Fibroblast of the conjunctiva (primary cell): ENCODE measurements at regions not wholly inside any gene's neighbourhood (a gene's known extent, or its start where the extent isn't known, plus 50 kb on each side); places are given as distances from the start of the nearest gene placed in this dataset.

Experiments used
- DNase-seq: peaks from one replicate; pipeline ENCODE4 v3.0.0-alpha.2; 2010; ENCODE audit warnings: low read depth

- peak; percentile 1 for DNase-seq
Observed at GRCh38 chr4:167290678-167291077, 56.4 kb upstream of the SPOCK3 start.

- DNase-seq = no peak
Observed at GRCh38 chr4:167308876-167309275, 74.6 kb upstream of the SPOCK3 start.

GRCh38 chr4:167321299-167321698 is 87.0 kb upstream of the SPOCK3 start:
- DNase-seq = no peak

GRCh38 chr4:167339781-167340180 is 105.5 kb upstream of the SPOCK3 start:
- DNase-seq = no peak

- no peak for DNase-seq
Observed at GRCh38 chr4:167359711-167360110, 125.4 kb upstream of the SPOCK3 start.

GRCh38 chr4:167379076-167379835 is 145.0 kb upstream of the SPOCK3 start:
- DNase-seq = no peak

GRCh38 chr4:167380964-167381363 is 146.7 kb upstream of the SPOCK3 start:
- DNase-seq = no peak

GRCh38 chr4:167383291-167383690 is 149.0 kb upstream of the SPOCK3 start:
- DNase-seq = no peak

- DNase-seq = no peak
Observed at GRCh38 chr4:167397586-167397985, 163.3 kb upstream of the SPOCK3 start.

- DNase-seq = no peak
Observed at GRCh38 chr4:167399201-167399600, 164.9 kb upstream of the SPOCK3 start.

- DNase-seq = no peak
Observed at GRCh38 chr4:167406181-167406580, 171.9 kb upstream of the SPOCK3 start.

- no peak for DNase-seq
Observed at GRCh38 chr4:167415461-167415860, 181.2 kb upstream of the SPOCK3 start.

- DNase-seq = no peak
Observed at GRCh38 chr4:167419468-167420140, 185.3 kb upstream of the SPOCK3 start.

GRCh38 chr4:167421201-167421600 is 186.9 kb upstream of the SPOCK3 start:
- no peak for DNase-seq

- no peak for DNase-seq
Observed at GRCh38 chr4:167424341-167425256, 190.3 kb upstream of the SPOCK3 start.

GRCh38 chr4:167428156-167428555 is 193.9 kb upstream of the SPOCK3 start:
- DNase-seq = no peak

- no peak for DNase-seq
Observed at GRCh38 chr4:167431371-167431770, 197.1 kb upstream of the SPOCK3 start.

GRCh38 chr4:167435786-167436185 is 201.5 kb upstream of the SPOCK3 start:
- DNase-seq = no peak

- DNase-seq = no peak
Observed at GRCh38 chr4:167443841-167444240, 209.5 kb upstream of the SPOCK3 start.

GRCh38 chr4:167452922-167453430 is 218.7 kb upstream of the SPOCK3 start:
- no peak for DNase-seq

GRCh38 chr4:167456619-167457018 is 222.3 kb upstream of the SPOCK3 start:
- no peak for DNase-seq

- no peak for DNase-seq
Observed at GRCh38 chr4:167469436-167469835, 235.1 kb upstream of the SPOCK3 start.
